ENCODE measurements at regions not wholly inside any gene's neighbourhood (a gene's known extent, or its start where the extent isn't known, plus 50 kb on each side); places are given as distances from the start of the nearest gene placed in this dataset.

DNA sequence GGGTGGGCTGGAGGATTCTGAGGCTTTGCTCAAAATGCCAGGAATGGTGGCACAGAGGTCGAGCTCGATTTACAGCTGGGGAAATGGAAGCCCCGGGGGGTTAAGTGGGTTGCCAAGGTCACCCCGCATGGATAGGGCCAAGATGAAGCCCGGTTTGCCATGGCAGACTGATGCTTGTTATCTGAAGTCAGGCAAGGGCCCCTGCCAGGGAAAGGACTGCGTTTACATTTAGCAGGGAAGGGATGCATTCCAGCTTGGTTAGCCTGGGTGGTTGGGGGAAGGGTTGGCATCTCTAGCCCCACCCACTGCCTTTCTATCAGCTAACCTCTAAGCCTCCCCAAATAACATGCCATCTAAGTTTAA is 79.0 kb downstream of the RPLP1 start:
- no peak overlapping the region for H3K27ac ChIP-seq
- H3K4me2 ChIP-seq (ENCODE audit: low read length): no peak overlapping the region

DNA sequence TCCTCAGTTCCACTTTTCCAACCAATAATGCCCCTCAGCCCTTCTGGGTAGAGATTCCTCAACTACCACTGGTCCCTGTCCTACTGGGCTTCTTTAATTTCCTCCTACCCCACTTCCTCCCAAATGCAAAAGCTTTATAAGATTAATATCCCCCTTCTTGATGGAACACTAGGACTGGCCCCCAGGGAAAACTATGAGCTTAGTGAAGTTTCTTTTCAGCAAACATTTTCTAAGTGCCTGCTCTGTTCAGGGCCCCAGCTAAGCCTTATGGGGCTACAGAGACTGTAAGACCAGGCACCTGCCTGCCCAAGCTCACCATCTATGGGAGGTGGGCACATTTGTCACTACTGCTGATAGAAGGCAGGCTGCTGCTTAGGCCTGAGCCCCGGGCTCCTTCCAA is 79.4 kb downstream of the RPLP1 start:
- Histone ChIP-seq H3K79me2 (no peaks in the 10 kb centered on the region), H3K27me3 (ENCODE audit: control insufficient read depth, insufficient read depth, low read length) (no peaks in the 10 kb centered on the region), H2AFZ (no peak overlapping the region), H3K4me3 (ENCODE audit: low read depth, low read length) (no peak overlapping the region), H3K36me3 (ENCODE audit: control insufficient read depth, insufficient read depth, low read length) (no peaks in the 10 kb centered on the region), H3K4me1 (no peaks in the 10 kb centered on the region), H3K27ac (no peak overlapping the region), H3K4me2 (ENCODE audit: low read length) (no peak overlapping the region), H3K9ac (no peak overlapping the region), H3K9me3 (ENCODE audit: control insufficient read depth, low read length) (no peaks in the 10 kb centered on the region)
- TF ChIP-seq, protein P1, sequence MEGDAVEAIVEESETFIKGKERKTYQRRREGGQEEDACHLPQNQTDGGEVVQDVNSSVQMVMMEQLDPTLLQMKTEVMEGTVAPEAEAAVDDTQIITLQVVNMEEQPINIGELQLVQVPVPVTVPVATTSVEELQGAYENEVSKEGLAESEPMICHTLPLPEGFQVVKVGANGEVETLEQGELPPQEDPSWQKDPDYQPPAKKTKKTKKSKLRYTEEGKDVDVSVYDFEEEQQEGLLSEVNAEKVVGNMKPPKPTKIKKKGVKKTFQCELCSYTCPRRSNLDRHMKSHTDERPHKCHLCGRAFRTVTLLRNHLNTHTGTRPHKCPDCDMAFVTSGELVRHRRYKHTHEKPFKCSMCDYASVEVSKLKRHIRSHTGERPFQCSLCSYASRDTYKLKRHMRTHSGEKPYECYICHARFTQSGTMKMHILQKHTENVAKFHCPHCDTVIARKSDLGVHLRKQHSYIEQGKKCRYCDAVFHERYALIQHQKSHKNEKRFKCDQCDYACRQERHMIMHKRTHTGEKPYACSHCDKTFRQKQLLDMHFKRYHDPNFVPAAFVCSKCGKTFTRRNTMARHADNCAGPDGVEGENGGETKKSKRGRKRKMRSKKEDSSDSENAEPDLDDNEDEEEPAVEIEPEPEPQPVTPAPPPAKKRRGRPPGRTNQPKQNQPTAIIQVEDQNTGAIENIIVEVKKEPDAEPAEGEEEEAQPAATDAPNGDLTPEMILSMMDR (IDR thresholded peaks at IDR 0.05): no peak

More for the DNA sequence above, 79.0 kb downstream of the RPLP1 start:
- Histone ChIP-seq H3K36me3 (ENCODE audit: control insufficient read depth, insufficient read depth, low read length) (no peaks in the 10 kb centered on the region), H3K9ac (no peak overlapping the region), H3K79me2 (no peaks in the 10 kb centered on the region), H2AFZ (no peak overlapping the region), H3K4me1 (no peaks in the 10 kb centered on the region), H3K4me3 (ENCODE audit: low read depth, low read length) (no peak overlapping the region), H3K27me3 (ENCODE audit: control insufficient read depth, insufficient read depth, low read length) (no peaks in the 10 kb centered on the region), H3K9me3 (ENCODE audit: control insufficient read depth, low read length) (no peaks in the 10 kb centered on the region)
- TF ChIP-seq, protein P1 (IDR thresholded peaks at IDR 0.05): no peak

DNA sequence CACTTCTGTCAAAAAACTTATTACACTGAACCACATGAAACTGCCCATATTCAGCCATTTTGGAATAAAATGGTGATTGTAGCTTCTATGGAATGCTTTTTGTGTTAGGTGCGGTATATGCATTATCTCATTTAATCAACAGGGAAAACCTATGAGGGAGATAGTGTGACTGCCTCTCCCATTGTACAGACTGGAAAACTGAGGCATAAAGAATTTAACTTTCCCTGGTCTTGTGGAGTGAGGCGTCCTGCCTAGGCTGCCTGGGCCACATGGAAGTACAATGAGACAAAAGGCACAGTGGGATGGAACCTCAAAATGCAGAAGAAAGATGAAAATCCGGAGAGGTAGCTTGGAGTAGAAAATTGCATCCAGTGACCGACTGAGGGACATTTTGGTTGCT is 80.2 kb downstream of the RPLP1 start:
- H3K9ac ChIP-seq: no peak overlapping the region
- no peak overlapping the region for H3K27ac ChIP-seq
- no peaks in the 10 kb centered on the region for H3K27me3 ChIP-seq (ENCODE audit: control insufficient read depth, insufficient read depth, low read length)
- H3K79me2 ChIP-seq: no peaks in the 10 kb centered on the region
- TF ChIP-seq, protein P1 (IDR thresholded peaks at IDR 0.05): no peak
- H3K4me3 ChIP-seq (ENCODE audit: low read depth, low read length): no peak overlapping the region
- H3K36me3 ChIP-seq (ENCODE audit: control insufficient read depth, insufficient read depth, low read length): no peaks in the 10 kb centered on the region
- no peak overlapping the region for H3K4me2 ChIP-seq (ENCODE audit: low read length)
- no peaks in the 10 kb centered on the region for H3K4me1 ChIP-seq
- H3K9me3 ChIP-seq (ENCODE audit: control insufficient read depth, low read length): no peaks in the 10 kb centered on the region
- H2AFZ ChIP-seq: no peak overlapping the region

DNA sequence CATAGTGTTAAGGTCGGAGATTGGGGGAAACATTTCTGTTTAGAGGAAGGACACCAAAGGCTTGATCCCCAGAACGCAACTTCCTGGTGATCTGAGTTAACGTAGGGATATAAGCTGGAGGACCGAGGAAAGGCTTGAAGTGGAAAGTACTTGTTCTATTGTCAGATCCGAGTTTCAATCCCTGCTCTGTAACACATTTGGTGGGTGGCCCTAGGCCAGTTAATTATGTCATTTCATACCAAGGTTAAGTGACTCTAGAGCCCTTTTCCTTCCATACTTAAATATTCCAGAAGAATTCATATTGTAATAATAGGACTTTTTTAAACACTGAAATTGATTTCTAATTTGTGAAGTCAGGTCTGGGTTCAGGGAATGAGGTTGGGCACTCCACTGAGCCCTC is 80.9 kb downstream of the RPLP1 start:
- TF ChIP-seq, protein P1 (IDR thresholded peaks at IDR 0.05): no peak
- Histone ChIP-seq H3K4me2 (ENCODE audit: low read length) (no peak overlapping the region), H3K79me2 (no peaks in the 10 kb centered on the region), H3K4me1 (no peaks in the 10 kb centered on the region), H3K4me3 (ENCODE audit: low read depth, low read length) (no peak overlapping the region), H3K36me3 (ENCODE audit: control insufficient read depth, insufficient read depth, low read length) (no peaks in the 10 kb centered on the region), H3K9ac (no peak overlapping the region), H3K27ac (no peak overlapping the region), H3K27me3 (ENCODE audit: control insufficient read depth, insufficient read depth, low read length) (no peaks in the 10 kb centered on the region), H3K9me3 (ENCODE audit: control insufficient read depth, low read length) (no peaks in the 10 kb centered on the region), H2AFZ (no peak overlapping the region)

DNA sequence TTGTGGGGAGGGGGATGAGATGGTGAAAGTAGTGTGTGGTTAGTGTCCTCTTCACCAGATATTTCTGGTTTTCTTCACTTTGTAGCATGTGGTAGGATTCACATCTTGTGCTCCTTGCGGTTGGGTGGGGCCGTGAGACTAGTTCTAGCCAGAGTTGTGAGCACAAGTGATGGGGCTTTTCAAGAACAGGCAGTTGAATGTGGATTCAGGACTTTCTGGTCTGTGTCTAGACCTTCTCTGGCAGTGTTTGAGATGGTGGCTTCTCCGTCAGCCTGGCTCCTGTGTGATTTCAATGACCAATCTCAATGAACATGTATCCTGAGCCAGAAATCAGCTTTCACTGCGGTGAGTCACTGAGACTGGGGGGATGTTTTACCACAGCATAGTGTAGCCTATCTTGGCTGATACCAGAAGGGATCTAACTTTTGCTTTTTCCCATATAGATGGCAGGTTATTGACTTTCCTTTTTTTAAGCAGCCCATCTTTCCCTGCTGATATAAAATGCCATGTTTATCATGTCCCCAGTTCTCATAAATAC is 82.6 kb downstream of the RPLP1 start:
- Histone ChIP-seq H3K9ac (no peak overlapping the region), H3K79me2 (no peaks in the 10 kb centered on the region), H3K27me3 (ENCODE audit: control insufficient read depth, insufficient read depth, low read length) (no peaks in the 10 kb centered on the region), H3K4me2 (ENCODE audit: low read length) (no peak overlapping the region), H3K9me3 (ENCODE audit: control insufficient read depth, low read length) (no peaks in the 10 kb centered on the region), H3K4me1 (no peaks in the 10 kb centered on the region), H3K36me3 (ENCODE audit: control insufficient read depth, insufficient read depth, low read length) (no peaks in the 10 kb centered on the region), H2AFZ (no peak overlapping the region), H3K4me3 (ENCODE audit: low read depth, low read length) (no peak overlapping the region), H3K27ac (no peak overlapping the region)
- TF ChIP-seq, protein P1 (IDR thresholded peaks at IDR 0.05): no peak
